ENCODE measurements at regions not wholly inside any gene's neighbourhood (a gene's known extent, or its start where the extent isn't known, plus 50 kb on each side); places are given as distances from the start of the nearest gene placed in this dataset.

DNA sequence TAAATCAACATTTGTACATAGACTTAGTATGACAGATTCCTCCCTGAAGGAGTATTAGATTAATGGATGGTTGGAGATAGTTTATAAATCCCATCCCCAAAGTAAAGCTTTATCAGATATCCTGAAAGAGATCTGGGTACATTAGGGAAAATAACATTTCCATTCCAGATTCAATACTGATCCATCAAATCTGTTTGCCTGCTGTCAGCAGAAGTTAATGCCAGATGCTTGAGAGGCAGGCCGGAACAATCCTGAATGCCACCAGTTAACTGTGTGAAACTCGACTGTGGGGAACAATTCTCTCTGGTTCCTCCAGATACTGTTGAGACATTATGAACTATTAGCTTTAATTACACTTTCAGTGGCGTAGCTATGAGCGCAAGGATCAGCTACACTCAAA is 1166.8 kb downstream of the MAT2B start:
- Histone ChIP-seq H3K27me3 (ENCODE audit: control insufficient read depth, insufficient read depth, low read length, poor library complexity, severe bottlenecking) (no peaks in the 10 kb centered on the region), H3K4me1 (ENCODE audit: control insufficient read depth, insufficient read depth, low read length) (no peaks in the 10 kb centered on the region), H3K9ac (ENCODE audit: extremely low read depth, low read length, poor library complexity, severe bottlenecking) (no peak overlapping the region), H3K36me3 (ENCODE audit: control insufficient read depth, insufficient read depth, low read length) (no peaks in the 10 kb centered on the region), H3K27ac (ENCODE audit: low read depth, low read length) (no peak overlapping the region), H3K4me3 (ENCODE audit: low read length) (no peak overlapping the region), H3K9me3 (ENCODE audit: control insufficient read depth, low read length) (peaks cover 9% of the 10 kb centered on the region)
- WGBS, 2 experiments (ENCODE audit: insufficient coverage in 1 of 2, insufficient read length in 1 of 2): 91 to 100% methylated on average over 3 to 4 of the region's 4 CpGs
- Mint-ChIP-seq H3K4me1 (peaks cover 11% of the 10 kb centered on the region), H3K9me3 (peaks cover under 1% of the 10 kb centered on the region), H3K27ac (no peak overlapping the region), H3K27me3 (ENCODE audit: insufficient read depth) (no peaks in the 10 kb centered on the region), H3K4me3 (no peak overlapping the region), H3K36me3 (ENCODE audit: low read depth) (no peaks in the 10 kb centered on the region)
- no peak for DNase-seq
- TF ChIP-seq, protein P1, sequence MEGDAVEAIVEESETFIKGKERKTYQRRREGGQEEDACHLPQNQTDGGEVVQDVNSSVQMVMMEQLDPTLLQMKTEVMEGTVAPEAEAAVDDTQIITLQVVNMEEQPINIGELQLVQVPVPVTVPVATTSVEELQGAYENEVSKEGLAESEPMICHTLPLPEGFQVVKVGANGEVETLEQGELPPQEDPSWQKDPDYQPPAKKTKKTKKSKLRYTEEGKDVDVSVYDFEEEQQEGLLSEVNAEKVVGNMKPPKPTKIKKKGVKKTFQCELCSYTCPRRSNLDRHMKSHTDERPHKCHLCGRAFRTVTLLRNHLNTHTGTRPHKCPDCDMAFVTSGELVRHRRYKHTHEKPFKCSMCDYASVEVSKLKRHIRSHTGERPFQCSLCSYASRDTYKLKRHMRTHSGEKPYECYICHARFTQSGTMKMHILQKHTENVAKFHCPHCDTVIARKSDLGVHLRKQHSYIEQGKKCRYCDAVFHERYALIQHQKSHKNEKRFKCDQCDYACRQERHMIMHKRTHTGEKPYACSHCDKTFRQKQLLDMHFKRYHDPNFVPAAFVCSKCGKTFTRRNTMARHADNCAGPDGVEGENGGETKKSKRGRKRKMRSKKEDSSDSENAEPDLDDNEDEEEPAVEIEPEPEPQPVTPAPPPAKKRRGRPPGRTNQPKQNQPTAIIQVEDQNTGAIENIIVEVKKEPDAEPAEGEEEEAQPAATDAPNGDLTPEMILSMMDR (conservative IDR thresholded peaks at IDR 0.05): no peak

DNA sequence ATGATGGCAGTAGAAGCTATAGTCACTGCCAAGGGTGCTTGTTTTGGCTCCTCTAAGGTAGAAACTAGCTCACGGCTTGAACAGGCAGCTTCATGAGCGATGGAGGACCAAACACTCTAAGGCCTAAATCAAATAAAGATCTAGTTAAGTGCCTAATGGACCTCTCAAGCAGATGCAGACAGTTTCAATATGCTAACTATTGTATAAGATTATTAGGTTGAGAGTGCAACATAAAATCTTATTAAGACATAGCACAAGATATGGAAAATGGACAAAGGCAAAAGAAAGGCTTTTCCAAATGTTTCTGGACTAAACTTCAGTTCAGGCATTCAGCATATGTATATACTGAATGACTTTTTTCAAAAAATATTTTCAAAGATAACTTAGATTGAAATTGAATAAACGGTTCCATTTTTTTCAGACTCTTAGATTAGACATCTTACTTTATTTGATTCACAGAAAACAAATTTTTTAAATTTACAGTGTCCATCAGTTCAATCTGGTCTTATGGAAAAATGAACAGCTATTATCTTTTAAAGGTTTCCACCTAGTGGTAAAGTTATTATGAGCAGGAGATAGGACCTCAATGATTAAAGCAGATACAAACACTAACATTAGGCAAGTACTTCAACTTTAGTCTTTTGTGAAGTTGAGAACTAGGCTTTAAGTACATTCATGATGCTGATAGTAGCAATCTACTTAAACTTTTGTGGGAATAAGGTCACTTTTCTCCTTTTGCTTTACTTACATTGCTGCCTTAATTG is 1167.7 kb downstream of the MAT2B start:
- no peak overlapping the region for H3K4me3 Mint-ChIP-seq
- Histone ChIP-seq H3K4me3 (ENCODE audit: low read length) (no peak overlapping the region), H3K36me3 (ENCODE audit: control insufficient read depth, insufficient read depth, low read length) (no peaks in the 10 kb centered on the region), H3K9me3 (ENCODE audit: control insufficient read depth, low read length) (peaks cover 18% of the 10 kb centered on the region), H3K27me3 (ENCODE audit: control insufficient read depth, insufficient read depth, low read length, poor library complexity, severe bottlenecking) (no peaks in the 10 kb centered on the region), H3K4me1 (ENCODE audit: control insufficient read depth, insufficient read depth, low read length) (no peaks in the 10 kb centered on the region), H3K9ac (ENCODE audit: extremely low read depth, low read length, poor library complexity, severe bottlenecking) (no peak overlapping the region), H3K27ac (ENCODE audit: low read depth, low read length) (no peak overlapping the region)
- TF ChIP-seq, protein P1 (conservative IDR thresholded peaks at IDR 0.05): peak; percentile 64
- no peaks in the 10 kb centered on the region for H3K27me3 Mint-ChIP-seq (ENCODE audit: insufficient read depth)
- 88 to 92% methylated on average over 2 to 3 of the region's 3 CpGs for WGBS, 2 experiments (ENCODE audit: insufficient coverage in 1 of 2, insufficient read length in 1 of 2)
- DNase-seq: no peak
- no peak overlapping the region for H3K27ac Mint-ChIP-seq
- H3K36me3 Mint-ChIP-seq (ENCODE audit: low read depth): peaks cover 8% of the 10 kb centered on the region
- peaks cover 10% of the 10 kb centered on the region for H3K9me3 Mint-ChIP-seq
- H3K4me1 Mint-ChIP-seq: peaks cover 11% of the 10 kb centered on the region

DNA sequence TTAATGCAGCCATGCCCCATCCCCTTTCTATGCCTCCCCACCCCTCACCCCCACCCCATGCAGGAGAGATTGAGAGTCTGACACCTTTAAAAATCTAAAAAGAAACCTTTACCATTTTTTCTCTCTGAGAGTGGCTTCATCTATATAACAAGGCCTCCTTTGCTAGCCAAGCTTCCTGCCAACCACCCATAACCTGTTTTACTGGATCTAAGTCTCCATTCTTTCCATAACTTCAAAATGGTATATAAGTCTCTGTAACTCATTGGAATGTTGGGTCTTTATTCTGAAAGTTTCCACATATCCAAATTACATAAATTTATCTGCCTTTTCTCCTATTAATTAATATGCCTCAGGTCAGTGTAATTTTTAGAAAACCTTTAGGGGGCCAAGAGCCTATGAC is 1174.0 kb downstream of the MAT2B start:
- peak overlapping the region; percentile 94 for H3K27ac Mint-ChIP-seq
- no peak overlapping the region for H3K4me3 Mint-ChIP-seq
- H3K4me1 Mint-ChIP-seq: peaks cover 46% of the 10 kb centered on the region
- H3K9ac ChIP-seq (ENCODE audit: extremely low read depth, low read length, poor library complexity, severe bottlenecking): no peak overlapping the region
- peaks cover 22% of the 10 kb centered on the region for H3K9me3 ChIP-seq (ENCODE audit: control insufficient read depth, low read length)
- peaks cover 11% of the 10 kb centered on the region for H3K4me1 ChIP-seq (ENCODE audit: control insufficient read depth, insufficient read depth, low read length)
- no peaks in the 10 kb centered on the region for H3K27me3 ChIP-seq (ENCODE audit: control insufficient read depth, insufficient read depth, low read length, poor library complexity, severe bottlenecking)
- no peak overlapping the region for H3K27ac ChIP-seq (ENCODE audit: low read depth, low read length)
- H3K9me3 Mint-ChIP-seq: peaks cover 20% of the 10 kb centered on the region
- TF ChIP-seq, protein P1 (conservative IDR thresholded peaks at IDR 0.05): peak; percentile 18
- peak; percentile 47 for DNase-seq
- no peaks in the 10 kb centered on the region for H3K27me3 Mint-ChIP-seq (ENCODE audit: insufficient read depth)
- H3K36me3 ChIP-seq (ENCODE audit: control insufficient read depth, insufficient read depth, low read length): no peaks in the 10 kb centered on the region
- peaks cover 8% of the 10 kb centered on the region for H3K36me3 Mint-ChIP-seq (ENCODE audit: low read depth)
- peak overlapping the region; percentile 47 for H3K4me3 ChIP-seq (ENCODE audit: low read length)

Measured in endodermal cell (in vitro differentiated cells).